GM23248 (cell line): ENCODE measurements at regions not wholly inside any gene's neighbourhood (a gene's known extent, or its start where the extent isn't known, plus 50 kb on each side); places are given as distances from the start of the nearest gene placed in this dataset.

Experiments
- EZH2 ChIP-seq: fragments of 200-600 bp; sonication (generic); IDR thresholded peaks from 2 replicates; pipeline ENCODE4 v1.6.1; 2018; ENCODE audit warnings: antibody characterized with exemption, mild to moderate bottlenecking; ENCODE audit not compliant: insufficient read depth, poor library complexity, severe bottlenecking
- EZH2phosphoT487 ChIP-seq: fragments of 200-600 bp; sonication (generic); IDR thresholded peaks from 2 replicates; pipeline ENCODE4 v1.6.1; 2018; ENCODE audit warnings: antibody characterized with exemption, moderate library complexity, mild to moderate bottlenecking, low read depth; ENCODE audit not compliant: insufficient read depth

- TF ChIP-seq EZH2, result no peak
- no peak for TF ChIP-seq EZH2phosphoT487
Measured at GRCh38 chr2:106026271-106027190, 167.6 kb downstream of the UXS1 start.
